ENCODE measurements at regions not wholly inside any gene's neighbourhood (a gene's known extent, or its start where the extent isn't known, plus 50 kb on each side); places are given as distances from the start of the nearest gene placed in this dataset.

DNA sequence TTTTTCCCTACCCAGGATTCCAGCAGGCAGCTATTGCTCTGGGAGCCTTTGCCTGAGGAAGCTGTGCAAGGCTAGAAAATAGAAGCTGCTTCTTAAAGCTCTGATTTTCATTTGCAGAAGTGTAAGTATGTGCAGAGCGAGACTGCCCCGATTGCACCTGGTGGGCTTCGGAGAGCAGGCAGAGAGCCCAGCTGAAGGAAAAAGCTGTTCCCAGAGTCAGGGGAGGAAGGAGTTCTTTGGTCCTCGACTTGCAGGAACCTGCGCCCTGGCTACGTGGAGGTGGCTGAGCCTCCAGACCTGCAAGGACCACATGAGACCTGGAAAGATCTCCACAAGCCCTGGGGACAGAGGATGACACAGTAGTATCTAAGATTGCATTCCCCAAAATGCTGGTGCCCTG is 235.0 kb upstream of the ARGLU1 start:
- TF ChIP-seq POLR2AphosphoS5 (IDR thresholded peaks at IDR 0.05) = no peak
- TF ChIP-seq, protein P1, sequence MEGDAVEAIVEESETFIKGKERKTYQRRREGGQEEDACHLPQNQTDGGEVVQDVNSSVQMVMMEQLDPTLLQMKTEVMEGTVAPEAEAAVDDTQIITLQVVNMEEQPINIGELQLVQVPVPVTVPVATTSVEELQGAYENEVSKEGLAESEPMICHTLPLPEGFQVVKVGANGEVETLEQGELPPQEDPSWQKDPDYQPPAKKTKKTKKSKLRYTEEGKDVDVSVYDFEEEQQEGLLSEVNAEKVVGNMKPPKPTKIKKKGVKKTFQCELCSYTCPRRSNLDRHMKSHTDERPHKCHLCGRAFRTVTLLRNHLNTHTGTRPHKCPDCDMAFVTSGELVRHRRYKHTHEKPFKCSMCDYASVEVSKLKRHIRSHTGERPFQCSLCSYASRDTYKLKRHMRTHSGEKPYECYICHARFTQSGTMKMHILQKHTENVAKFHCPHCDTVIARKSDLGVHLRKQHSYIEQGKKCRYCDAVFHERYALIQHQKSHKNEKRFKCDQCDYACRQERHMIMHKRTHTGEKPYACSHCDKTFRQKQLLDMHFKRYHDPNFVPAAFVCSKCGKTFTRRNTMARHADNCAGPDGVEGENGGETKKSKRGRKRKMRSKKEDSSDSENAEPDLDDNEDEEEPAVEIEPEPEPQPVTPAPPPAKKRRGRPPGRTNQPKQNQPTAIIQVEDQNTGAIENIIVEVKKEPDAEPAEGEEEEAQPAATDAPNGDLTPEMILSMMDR (IDR thresholded peaks at IDR 0.05) = no peak
